HepG2 (cell line): ENCODE measurements at regions not wholly inside any gene's neighbourhood (a gene's known extent, or its start where the extent isn't known, plus 50 kb on each side); places are given as distances from the start of the nearest gene placed in this dataset.

ENCODE experiments used
- CBX2 ChIP-seq, 2 experiments: fragments of 200-600 bp in 1 of 2; sonication (generic); formaldehyde crosslinking in 1 of 2; IDR thresholded peaks; 2 replicates each; pipeline versions ENCODE4 v1.7.0 to v1.8.1; 2018 to 2022; ENCODE audit warnings: low read depth in 2 of 2, low read length in 1 of 2, mild to moderate bottlenecking in 1 of 2, missing genetic modification reagents in 1 of 2
- CHD2 ChIP-seq: IDR thresholded peaks from 2 replicates; pipeline ENCODE4 v1.6.1; 2011; ENCODE audit warnings: low read depth, low read length, improper control_type of control experiment
- HMGXB4 ChIP-seq, 2 experiments: sonication (generic) in 1 of 2; formaldehyde crosslinking in 1 of 2; IDR thresholded peaks; 2 replicates each; pipeline versions ENCODE4 v1.4.0 to v1.6.1; 2018 to 2020; ENCODE audit warnings: missing genetic modification reagents in 2 of 2, borderline replicate concordance in 1 of 2, low read depth in 1 of 2, mild to moderate bottlenecking in 1 of 2, missing biosample characterization in 1 of 2
- HNRNPLL ChIP-seq: fragments of 200-400 bp; formaldehyde crosslinking; IDR thresholded peaks from 2 replicates; pipeline ENCODE4 v1.6.1; 2017; ENCODE audit warnings: mild to moderate bottlenecking, low read depth, low read length; ENCODE audit not compliant: poor library complexity, severe bottlenecking
- KDM5B ChIP-seq: sonication (generic); formaldehyde crosslinking; IDR thresholded peaks from 2 replicates; pipeline ENCODE4 v1.4.0; 2020; ENCODE audit warnings: missing genetic modification reagents, mild to moderate bottlenecking, borderline replicate concordance
- RELA ChIP-seq: sonication (generic); formaldehyde crosslinking; IDR thresholded peaks from 2 replicates; pipeline ENCODE4 v1.4.0; 2020; ENCODE audit warnings: missing genetic modification reagents
- SP140L ChIP-seq: sonication (generic); formaldehyde crosslinking; IDR thresholded peaks from 2 replicates; pipeline ENCODE4 v1.4.0; 2020; ENCODE audit warnings: missing genetic modification reagents, borderline replicate concordance
- ZNF230 ChIP-seq: sonication (generic); formaldehyde crosslinking; IDR thresholded peaks from 2 replicates; pipeline ENCODE4 v1.4.0; 2020; ENCODE audit warnings: mild to moderate bottlenecking, missing genetic modification reagents
- ZNF646 ChIP-seq: sonication (generic); formaldehyde crosslinking; IDR thresholded peaks from 2 replicates; pipeline ENCODE4 v1.9.0; 2021; ENCODE audit warnings: mild to moderate bottlenecking, missing genetic modification reagents
- ZNF790 ChIP-seq: sonication (generic); formaldehyde crosslinking; IDR thresholded peaks from 2 replicates; pipeline ENCODE4 v1.8.0; 2022; ENCODE audit warnings: missing genetic modification reagents, mild to moderate bottlenecking, borderline replicate concordance

GRCh38 chr4:111905511-111905910 lies 239.7 kb upstream of the FAM241A start:
- no peak for TF ChIP-seq CHD2
- no peak for TF ChIP-seq SP140L (CRISPR knock-in tag)
- TF ChIP-seq HMGXB4 (CRISPR knock-in tag; IDR thresholded peaks at IDR 0.05; ENCODE audit: borderline replicate concordance in 1 of 2, low read depth in 1 of 2) = no peak
- TF ChIP-seq ZNF230 = no peak
- no peak for TF ChIP-seq HNRNPLL
- no peak for TF ChIP-seq RELA (CRISPR knock-in tag)
- no peak for TF ChIP-seq KDM5B (CRISPR knock-in tag)
- TF ChIP-seq ZNF646 (CRISPR knock-in tag) = no peak
- no peak for TF ChIP-seq ZNF790
- TF ChIP-seq CBX2 (IDR thresholded peaks at IDR 0.05; ENCODE audit: low read depth, low read length) = no peak
- no peak for TF ChIP-seq CBX2 (CRISPR knock-in tag; IDR thresholded peaks at IDR 0.05; ENCODE audit: low read depth)
